GM19463 (cell line): ENCODE measurements at regions not wholly inside any gene's neighbourhood (a gene's known extent, or its start where the extent isn't known, plus 50 kb on each side); places are given as distances from the start of the nearest gene placed in this dataset.

Experiments
- ATAC-seq: cut with Tn5 transposase; IDR thresholded peaks from one replicate; pipeline ENCODE4 v1.9.1; 2021; ENCODE audit warnings: mild to moderate bottlenecking, moderate library complexity; ENCODE audit not compliant: unreplicated experiment

DNA sequence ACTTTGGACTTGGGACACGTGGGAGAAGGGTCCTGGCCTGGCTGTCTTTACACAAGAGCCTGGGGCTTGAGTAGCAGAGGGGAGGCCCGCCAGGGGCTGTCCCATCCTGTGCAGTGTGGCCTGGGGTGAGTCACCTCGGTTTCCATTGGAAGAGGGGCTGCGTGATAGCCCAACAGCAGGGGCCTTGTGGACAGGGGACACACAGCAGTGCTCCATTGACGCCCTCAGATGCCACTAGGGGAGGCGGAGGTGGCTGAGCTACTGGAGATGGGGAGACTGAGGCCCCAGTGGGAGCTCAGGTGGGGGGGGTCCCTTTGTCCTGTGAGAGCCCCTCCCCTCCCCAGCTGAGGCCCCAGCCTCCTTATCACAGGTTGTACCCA lies 50.0 kb upstream of the RNU6ATAC start:
- no peak for ATAC-seq

DNA sequence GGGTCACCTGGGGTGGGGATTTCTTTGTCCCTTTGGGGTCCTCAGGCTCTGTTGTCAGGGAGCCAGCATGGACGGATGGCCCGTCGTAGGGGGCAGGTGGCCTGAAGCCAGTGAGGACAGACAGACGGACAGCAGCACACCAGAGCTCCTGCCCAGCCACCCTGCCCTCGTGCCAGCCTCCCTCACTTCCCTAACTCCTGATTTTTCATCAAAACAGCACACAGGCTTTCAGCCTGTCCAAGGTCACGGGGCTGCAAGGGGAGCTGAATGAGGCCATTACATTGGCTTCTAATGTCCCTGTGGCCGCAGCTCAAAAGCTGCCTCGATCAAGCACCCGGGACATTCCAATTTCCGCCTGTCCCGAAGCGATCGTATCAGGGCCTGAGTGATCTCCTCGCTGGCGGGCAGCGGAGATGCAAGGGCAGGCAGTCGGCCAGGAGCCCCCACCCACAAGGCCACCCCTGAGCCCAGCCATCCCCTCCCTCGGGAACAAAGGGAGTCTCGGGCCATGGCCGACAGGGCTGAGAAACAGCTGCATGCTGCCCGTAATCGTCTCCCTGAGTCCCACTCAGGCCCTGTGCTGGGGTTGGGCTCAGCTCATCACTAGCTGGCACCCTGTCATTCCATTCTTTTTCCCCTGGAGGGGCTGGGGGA lies 50.5 kb upstream of the RNU6ATAC start:
- no peak for ATAC-seq

DNA sequence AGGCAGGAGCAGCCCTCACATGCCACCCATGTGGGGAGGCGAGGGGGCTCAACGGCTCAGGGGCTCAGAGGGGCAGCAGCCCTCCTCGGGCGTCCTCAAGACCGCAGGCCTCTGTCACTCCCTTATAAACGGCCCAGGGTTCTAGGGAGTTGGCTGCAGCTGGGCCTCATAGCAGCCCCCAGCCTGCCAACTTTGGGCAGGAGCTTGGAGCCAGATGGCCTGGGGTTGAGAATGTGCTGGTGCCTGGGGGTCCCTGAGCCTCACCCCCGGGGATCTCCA lies 51.0 kb upstream of the RNU6ATAC start:
- ATAC-seq, result no peak

DNA sequence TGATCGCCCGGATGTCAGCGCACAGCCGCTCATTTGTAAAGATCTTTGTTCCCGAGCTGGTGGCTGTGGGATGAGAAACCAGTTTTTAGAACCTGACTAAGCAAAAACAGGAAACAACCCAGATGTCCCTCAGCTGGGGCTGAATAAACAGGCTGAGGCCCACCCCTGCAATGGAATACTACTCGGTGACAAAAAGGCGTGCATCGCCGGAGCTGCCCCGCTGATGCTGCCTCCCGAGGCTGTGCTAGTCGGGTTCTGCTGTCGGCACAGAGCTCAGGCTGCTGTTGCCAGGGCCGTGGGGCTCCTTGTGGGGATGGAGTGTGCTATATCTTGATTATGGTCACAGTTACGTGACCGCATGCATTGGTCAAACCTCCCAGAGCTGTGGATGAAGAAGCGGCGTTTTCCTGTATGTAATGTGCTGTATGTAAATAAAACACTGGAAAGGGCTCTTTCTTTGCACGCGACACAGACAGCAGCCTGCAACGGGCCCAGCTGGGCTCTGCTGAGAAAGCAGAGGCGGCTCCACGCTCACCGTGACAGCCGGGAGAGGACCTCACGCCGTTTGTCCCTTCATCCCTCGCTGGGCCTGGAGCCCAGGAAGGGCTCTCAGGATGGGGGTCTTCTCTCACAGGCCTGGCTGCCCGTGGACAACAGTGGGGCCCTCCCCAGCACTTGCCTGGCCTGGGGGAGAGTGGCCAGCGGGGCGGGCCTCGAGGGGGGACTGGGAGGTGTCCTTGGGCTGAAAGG lies 51.5 kb upstream of the RNU6ATAC start:
- ATAC-seq, result no peak

DNA sequence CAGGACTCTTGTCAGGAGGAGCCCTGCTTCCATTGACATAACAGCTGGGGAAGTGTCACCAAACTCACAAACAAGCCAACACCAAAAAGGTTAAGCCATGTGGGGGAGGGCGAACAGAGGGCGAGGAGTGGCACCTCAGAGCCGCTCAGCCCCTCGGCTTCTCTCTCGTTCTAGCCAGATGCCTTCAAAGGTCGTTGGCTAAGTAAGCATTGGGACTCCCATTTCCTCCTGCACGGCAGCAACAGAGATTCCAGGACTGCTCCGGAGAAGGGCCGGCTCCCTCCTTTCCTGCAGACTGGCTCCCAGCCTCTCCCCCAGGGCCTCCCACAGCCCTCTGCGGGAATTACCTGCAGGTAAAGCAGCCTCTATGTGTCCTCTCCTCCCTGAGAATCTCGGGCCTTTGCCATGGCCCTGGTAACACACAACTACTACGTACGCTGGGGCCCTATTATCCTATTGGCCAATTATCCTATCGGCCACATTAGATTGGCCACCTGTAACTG lies 52.1 kb upstream of the RNU6ATAC start:
- ATAC-seq, result no peak

DNA sequence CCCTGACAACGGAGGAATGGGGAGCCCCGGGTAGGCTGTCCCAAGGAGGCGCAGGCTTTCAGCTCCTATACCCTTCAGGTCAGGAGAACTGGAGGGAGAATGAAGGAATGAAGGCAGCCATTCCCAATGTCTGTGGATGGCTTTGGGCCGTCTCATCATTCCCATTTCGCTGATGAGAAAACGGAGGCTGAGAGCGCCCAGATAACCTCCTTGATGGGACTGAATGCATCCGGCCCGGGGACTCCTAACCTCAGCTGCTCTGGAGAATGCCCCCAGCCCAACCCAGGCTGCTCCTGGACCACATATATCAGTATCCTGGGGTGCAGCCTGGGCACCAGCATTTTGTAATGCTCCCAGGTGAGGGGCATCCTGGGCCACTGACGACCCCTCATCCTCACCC lies 52.6 kb upstream of the RNU6ATAC start:
- ATAC-seq, result no peak

DNA sequence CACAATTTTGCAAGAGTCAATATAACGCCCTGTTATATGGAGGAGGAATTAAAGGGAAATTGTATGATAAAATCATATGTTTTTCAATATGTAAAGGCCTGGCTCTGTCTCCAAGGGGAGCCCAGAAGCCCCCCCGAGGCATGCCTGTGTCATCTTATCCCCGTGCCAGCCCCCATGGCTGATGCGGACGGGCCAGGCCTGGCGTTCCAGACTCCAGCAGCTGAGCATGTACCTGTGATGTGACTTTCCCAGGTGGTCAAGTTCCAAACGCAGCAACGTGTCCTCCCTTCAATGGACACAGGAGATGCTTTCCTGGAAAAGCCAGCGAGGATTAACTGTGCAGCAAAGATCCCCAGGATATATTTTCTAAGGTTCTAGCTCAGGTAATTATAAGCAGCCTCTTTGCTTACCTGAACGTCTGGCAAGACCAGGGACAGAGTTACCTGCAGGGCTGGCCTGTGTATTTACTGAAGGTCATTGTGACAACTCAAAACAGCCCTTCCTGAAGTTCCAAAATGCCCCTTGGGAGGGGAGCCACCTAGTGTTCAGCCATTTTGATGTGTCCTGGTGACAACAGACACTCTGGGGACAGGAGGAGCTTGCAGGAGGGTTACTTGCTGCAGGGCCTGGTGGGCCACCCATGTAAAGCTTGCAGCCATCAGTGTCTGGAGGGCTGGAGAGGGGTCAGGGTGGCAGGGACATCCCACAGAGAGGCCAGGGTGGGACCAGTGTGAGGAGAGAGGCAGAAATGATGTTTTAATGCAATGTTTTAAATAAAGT lies 53.3 kb upstream of the RNU6ATAC start:
- no peak for ATAC-seq

DNA sequence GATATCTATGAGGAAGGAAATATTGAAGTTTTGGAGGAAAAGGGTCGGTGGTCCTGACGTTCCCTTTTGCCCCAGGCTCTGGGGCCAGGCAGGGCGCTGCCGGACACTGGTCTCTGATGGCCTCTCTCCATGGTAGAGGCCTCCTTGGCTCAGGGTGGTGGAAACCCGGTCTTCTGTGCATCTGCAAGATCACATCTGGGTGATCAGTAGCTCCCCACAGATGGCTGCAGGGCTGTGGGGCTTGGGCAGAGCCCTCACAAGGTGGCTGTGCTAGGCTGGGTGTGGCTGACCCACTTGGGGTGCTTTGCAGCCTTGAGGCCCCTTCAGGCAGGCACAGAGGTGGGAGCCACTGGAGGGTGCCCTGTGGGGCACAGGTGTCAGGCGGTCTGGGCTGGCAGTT lies 53.9 kb upstream of the RNU6ATAC start:
- no peak for ATAC-seq

DNA sequence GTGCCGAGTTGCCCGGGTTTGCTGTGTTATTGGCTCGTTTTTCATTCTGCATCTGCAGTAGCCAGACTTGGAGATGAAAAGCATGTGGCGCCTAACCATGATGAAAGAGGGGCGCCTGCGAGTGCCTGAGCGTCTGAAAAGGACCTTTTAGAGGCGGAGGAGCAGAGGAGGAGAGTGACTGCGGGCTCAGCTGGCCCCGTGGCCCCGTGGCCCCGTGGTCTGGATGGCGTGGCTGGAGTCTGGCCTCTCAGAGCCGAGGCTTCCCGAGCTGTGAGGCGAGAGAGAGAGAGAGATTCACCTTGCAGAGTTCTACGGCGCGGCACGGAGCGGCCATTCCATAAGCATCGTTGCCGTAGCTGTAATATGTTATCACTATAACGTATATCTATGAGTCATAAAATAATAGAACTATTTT lies 55.3 kb upstream of the RNU6ATAC start:
- ATAC-seq, result no peak

DNA sequence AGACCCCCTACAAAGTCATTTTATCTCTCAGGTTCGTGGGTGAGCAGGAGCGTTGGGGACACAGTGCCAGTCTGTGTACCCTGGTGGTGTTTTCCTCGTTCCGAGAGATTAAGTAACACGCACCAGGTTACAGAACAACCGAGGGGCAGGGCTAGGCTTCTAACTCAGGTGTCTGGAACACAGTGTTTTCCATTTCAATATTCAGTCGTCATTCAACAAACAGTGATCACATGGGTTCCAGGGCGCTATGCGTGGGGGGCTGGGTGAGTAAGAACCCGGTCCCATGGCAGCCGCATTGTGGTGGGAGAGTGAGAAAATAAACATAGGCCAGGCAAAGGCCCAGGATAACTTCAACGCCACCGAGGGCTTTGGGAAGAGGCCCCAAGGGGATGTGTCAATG lies 55.9 kb upstream of the RNU6ATAC start:
- ATAC-seq, result no peak

DNA sequence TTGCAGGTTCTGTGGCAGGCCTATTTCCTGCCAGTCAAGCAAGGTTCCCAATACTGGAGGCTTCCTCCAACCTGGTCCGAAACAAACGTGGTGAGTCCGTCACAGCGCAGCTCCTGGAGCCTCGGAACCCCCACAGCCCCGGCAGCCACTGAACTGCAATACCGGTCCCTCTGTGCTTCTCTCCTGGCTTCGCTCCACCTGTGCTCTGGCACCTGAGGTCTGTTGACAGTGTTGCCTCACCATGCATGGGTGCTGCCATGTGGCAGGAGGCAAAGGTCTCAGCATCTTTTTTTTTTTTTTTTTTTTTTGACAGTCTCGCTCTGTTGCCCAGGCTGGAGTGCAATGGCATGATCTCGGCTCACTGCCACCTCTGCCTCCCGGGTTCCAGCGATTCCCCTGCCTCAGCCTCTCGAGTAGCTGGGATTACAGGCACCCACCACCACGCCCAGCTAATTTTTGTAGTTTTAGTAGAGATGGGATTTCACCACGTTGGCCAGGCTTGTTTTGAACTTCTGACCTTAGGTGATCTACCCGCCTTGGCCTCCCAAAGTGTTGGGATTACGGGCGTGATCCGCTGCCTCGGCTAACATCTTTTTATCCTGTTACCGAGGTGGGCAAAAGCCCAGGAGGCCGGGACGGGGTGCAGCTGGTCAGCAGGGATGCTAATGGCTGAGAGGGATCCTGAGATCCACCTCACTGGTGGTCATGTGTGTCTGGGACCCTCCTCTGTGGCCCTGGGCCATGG lies 57.1 kb upstream of the RNU6ATAC start:
- no peak for ATAC-seq

DNA sequence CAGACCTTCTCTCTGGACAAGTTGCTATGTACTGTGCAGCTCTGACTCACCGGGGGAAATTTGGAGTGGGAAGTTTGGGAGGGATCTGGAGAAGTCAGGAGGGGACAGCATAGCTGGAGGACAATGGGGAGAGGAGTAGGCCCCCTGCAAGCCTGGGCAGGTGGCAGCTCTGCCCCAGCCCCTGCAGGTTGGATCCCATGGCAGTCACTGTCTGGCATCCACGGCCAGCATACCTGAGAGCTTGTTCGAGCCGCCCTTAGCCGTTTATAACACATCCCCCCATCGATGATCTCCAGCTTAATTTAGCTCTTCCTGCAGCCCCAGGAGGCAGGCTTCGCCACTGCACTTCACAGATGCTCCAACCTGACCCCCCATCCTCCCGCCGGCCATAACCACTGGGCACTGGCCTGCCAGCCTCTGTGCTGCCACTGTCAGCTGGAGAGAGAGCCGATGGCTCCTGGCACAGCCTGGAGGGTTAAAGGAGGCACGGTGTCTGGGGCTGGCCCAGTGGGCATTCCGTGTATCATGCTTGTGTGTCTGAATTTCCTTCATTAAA lies 57.7 kb upstream of the RNU6ATAC start:
- no peak for ATAC-seq

DNA sequence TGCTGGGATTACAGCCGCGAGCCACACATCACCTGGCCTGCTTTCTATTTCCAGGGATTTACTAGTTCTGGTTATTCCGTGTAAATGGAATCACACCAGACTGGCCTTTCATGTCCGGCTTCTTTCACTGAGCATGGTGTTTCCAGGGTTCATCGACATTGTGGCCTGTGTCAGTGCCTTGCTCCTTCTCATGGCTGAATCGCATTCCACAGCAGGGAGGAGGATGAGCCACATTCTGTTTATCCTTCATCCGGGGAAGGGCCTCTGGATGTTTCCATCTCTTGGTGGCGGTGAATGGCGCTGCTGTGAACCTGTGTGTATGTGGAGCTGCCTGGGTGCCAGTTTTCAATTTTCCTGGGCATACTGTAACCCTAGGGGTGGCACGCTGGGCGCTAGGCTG lies 58.7 kb upstream of the RNU6ATAC start:
- no peak for ATAC-seq

DNA sequence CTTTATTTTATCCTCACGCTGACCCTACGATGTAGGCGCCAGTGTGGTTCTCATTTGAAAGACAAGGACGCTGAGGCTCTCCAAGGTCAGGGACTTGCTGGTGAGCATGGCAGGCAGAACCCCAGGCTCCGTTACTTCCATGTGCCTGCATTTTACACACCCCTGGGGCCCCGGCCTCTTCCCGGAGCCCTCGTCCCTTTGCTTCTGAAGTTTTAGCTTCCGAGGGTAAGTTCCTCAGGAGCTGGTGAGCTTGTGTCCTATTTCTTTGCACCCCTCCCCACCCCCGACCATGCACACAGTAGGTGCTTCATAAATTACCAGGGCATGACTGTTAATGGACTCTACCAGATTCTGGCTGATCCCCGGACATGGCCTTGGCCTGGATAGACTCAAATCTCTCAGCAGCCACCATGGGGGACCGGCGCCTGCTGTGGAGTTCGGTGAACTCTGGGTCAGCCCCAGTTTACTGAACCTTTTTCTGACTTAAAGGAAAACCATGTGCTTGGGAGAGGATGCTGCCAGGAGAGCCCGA lies 59.3 kb upstream of the RNU6ATAC start:
- no peak for ATAC-seq

DNA sequence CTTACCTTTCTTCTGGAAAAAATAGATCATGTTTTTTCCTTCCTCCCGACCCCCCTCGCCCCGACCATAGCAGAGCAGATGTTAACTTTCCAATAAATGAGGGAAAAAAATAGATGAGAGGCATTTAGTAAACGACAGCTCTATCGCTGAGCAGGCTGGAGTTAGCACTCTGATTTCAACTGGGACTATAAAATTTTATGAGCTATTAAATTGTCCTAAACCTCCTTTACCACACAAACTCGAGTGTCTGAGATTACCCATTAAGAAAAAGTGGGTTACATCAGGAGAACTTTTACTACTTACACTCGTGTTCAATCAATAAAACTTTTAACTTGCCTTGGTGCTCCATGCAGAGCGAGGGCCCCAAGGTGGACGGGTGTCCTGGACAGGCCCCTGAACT lies 59.8 kb upstream of the RNU6ATAC start:
- ATAC-seq, result no peak

DNA sequence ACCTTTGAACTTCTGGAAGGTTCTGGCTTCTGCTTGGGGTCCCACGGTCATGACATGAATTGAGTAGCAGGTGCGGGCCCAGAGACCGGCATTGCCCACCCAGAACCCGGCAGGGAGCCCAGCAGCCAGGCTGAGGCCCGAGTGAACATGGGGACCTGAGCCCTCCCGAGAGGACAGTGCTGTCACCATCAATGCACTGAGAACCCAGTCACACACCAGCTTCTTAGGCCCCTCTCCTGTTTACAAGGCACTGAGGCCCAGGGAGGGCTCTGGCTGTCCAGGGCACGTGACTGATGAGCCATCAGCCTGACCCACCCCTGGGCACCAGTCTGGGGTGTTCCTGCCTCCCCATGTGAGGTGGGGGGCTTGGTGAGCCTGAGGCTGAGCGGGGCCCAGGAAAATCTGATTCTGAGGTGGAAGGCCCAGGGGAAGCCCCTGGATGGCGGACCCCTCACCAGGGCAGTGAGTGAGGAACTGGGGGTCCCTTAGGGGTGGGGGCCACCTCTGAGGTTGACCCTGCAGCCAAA lies 60.3 kb upstream of the RNU6ATAC start:
- ATAC-seq, result no peak

DNA sequence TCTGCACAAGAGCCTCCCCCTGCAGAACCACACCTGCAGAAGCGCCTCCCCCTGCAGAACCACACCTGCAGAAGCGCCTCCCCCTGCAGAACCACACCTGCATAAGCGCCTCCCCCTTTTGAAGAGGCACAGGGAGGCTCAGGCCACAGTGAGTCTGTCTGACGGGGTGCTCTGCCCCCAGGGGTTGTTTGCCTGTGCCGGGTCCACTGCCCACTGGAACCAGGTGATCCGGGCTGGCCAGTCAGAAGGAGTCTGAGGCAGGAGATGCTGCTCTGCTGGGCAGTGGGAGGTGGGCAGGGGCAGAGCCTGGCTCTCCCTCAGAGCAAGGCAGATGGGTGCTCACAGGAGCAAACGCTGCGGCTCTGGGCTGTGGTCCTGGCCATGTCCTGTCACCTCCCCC lies 60.8 kb upstream of the RNU6ATAC start:
- no peak for ATAC-seq

DNA sequence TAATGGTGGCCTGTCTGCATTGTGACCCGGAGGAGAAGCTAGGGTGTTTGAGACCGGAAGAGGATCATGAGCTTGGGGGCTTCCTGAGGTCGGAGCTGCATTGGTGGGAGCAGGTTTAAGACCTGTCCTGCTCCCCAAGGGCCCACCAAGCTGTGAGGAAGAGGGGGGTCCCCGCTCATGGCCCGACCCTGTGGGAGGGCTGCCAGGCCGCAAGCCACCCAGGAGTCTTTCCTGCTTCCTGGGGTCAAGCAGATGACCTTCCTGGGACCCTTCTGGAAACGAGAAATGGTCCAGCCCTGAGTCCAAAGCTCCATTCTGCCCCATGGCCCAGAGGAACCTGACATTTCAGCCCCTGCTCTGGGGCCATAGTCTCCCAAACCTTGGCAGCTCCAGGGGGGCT lies 61.5 kb upstream of the RNU6ATAC start:
- no peak for ATAC-seq

DNA sequence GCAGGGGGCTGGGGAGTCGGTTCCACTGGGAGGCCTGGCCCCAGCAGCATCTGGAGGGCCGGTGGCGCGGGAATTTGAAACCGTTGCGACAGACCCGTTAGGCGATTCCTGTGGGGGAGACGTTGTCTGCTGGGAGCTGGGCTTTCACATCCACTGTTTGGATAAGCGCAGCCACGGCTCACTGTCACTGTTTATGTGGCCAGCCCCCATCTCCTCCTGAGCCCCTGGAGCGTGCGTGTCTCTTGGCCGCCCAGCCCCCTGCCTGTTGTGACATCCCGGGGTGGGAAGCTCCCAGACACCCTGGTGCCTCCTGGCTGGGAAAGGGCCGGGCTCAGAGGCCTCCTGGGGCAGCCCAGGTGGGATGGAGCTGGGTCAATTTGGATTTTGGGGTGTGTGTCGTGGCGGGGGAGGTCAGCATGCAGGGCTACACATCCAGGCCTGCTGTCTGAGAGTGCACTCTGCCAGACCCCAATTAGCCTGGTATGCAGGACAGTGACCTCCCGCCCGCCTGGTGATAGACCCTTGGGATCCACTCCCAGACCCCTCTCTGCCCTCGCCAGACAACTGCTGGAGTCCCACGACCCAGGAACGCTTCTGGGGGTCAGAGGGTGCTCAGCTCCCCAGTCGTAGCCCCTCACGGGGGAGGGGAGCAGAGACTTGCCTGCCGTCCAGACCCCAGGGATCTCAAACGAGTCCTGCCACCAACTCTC lies 62.0 kb upstream of the RNU6ATAC start:
- ATAC-seq, result no peak
